HL-60 (cell line): ENCODE measurements at regions not wholly inside any gene's neighbourhood (a gene's known extent, or its start where the extent isn't known, plus 50 kb on each side); places are given as distances from the start of the nearest gene placed in this dataset.

ENCODE experiments used
- DNase-seq, 2 experiments: peaks; one replicate each; pipeline ENCODE4 v3.0.0-alpha.2; 2010 to 2020; ENCODE audit warnings: low read depth in 1 of 2, low spot score in 1 of 2
- H3K27ac ChIP-seq: fragments of 250-450 bp; sonication (Bioruptor Pico); replicated peaks from 2 replicates; pipeline ENCODE4 v1.5.1; 2020; ENCODE audit warnings: mild to moderate bottlenecking, moderate library complexity
- H3K27me3 ChIP-seq: fragments of 250-450 bp; sonication (Bioruptor Pico); 2 replicates; pipeline ENCODE4 v1.5.1; 2021; ENCODE audit warnings: mild to moderate bottlenecking, moderate library complexity; ENCODE audit not compliant: insufficient read depth, poor library complexity, severe bottlenecking
- H3K4me3 ChIP-seq: replicated peaks from 2 replicates; pipeline ENCODE4 v1.5.1; 2011; ENCODE audit warnings: mild to moderate bottlenecking, control low read depth, low read length; ENCODE audit not compliant: insufficient read depth
- CTCF ChIP-seq: IDR thresholded peaks from one replicate; pipeline ENCODE4 v1.5.1; 2011; ENCODE audit warnings: low read length, control low read depth, inconsistent platforms; ENCODE audit not compliant: insufficient read depth
- GABPA ChIP-seq: IDR thresholded peaks from 2 replicates; pipeline ENCODE4 v1.6.1; 2012; ENCODE audit warnings: low read depth
- POLR2AphosphoS5 ChIP-seq: IDR thresholded peaks from 2 replicates; pipeline ENCODE4 v1.6.1; 2012; ENCODE audit warnings: low read depth
- SPI1 ChIP-seq: IDR thresholded peaks from 2 replicates; pipeline ENCODE4 v1.6.1; 2012; ENCODE audit warnings: low read depth, mild to moderate bottlenecking, borderline replicate concordance
- TF ChIP-seq, protein P1 (sequence below): IDR thresholded peaks from 2 replicates; pipeline ENCODE4 v1.6.1; 2012; ENCODE audit warnings: low read depth; ENCODE audit not compliant: insufficient replicate concordance

DNA sequence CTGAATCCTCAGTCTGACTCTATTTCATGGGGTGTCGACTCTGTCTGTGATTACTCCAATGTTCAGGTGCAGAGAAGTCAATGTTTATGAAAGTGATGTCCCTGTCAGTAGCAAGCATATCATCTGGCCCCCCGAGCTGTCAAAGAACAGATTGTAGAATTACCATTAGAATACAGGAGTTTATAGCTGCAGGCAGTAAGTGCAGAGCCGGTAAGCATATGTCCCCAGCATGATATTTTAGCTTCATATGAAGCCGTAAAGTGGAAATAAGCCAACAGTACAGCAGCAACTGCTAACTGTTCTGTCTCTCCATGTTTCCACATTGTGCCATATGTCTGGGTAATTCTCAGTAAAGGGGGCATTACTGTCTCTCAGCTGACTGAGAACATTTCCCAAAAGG is 541.8 kb downstream of the SOX11 start:
- H3K4me3 ChIP-seq = no peak overlapping the region
- TF ChIP-seq CTCF (no peak), POLR2AphosphoS5 (no peak), SPI1 (no peak), GABPA (no peak)
- TF ChIP-seq, protein P1, sequence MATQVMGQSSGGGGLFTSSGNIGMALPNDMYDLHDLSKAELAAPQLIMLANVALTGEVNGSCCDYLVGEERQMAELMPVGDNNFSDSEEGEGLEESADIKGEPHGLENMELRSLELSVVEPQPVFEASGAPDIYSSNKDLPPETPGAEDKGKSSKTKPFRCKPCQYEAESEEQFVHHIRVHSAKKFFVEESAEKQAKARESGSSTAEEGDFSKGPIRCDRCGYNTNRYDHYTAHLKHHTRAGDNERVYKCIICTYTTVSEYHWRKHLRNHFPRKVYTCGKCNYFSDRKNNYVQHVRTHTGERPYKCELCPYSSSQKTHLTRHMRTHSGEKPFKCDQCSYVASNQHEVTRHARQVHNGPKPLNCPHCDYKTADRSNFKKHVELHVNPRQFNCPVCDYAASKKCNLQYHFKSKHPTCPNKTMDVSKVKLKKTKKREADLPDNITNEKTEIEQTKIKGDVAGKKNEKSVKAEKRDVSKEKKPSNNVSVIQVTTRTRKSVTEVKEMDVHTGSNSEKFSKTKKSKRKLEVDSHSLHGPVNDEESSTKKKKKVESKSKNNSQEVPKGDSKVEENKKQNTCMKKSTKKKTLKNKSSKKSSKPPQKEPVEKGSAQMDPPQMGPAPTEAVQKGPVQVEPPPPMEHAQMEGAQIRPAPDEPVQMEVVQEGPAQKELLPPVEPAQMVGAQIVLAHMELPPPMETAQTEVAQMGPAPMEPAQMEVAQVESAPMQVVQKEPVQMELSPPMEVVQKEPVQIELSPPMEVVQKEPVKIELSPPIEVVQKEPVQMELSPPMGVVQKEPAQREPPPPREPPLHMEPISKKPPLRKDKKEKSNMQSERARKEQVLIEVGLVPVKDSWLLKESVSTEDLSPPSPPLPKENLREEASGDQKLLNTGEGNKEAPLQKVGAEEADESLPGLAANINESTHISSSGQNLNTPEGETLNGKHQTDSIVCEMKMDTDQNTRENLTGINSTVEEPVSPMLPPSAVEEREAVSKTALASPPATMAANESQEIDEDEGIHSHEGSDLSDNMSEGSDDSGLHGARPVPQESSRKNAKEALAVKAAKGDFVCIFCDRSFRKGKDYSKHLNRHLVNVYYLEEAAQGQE = no peak
- no peaks in the 10 kb centered on the region for H3K27me3 ChIP-seq
- no peak overlapping the region for H3K27ac ChIP-seq
- no peak for DNase-seq

GRCh38 chr2:6234702-6235101 is 542.5 kb downstream of the SOX11 start:
- no peak overlapping the region for H3K4me3 ChIP-seq
- H3K27me3 ChIP-seq = no peaks in the 10 kb centered on the region
- TF ChIP-seq, protein P1 = no peak
- TF ChIP-seq POLR2AphosphoS5 (no peak), GABPA (no peak), SPI1 (no peak), CTCF (no peak)
- no peak for DNase-seq
- H3K27ac ChIP-seq = no peak overlapping the region

DNA sequence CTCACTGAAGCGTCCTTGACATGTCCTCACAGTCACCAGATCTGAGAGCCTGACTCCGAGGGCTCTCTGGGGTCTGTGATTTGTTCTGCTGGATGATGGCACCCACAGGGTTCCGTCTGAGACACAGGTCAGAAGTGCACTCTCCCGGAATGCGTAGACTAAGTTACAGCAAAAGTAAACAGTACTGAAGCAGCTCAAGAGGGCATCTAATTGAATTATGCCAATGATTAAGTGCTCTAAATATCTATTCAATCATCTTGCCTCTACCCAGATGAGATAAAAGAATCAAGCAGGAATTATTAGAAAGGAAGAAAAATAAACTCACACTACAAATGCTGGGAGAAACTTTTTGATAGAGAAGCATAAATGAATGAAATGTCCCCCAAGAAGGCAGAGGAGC is 544.1 kb downstream of the SOX11 start:
- Histone ChIP-seq H3K27me3 (no peaks in the 10 kb centered on the region), H3K27ac (no peak overlapping the region), H3K4me3 (no peak overlapping the region)
- TF ChIP-seq, protein P1 = no peak
- no peak for TF ChIP-seq CTCF
- TF ChIP-seq GABPA = no peak
- TF ChIP-seq POLR2AphosphoS5 = no peak
- no peak for DNase-seq
